WERI-Rb-1 (cell line): ENCODE measurements at regions not wholly inside any gene's neighbourhood (a gene's known extent, or its start where the extent isn't known, plus 50 kb on each side); places are given as distances from the start of the nearest gene placed in this dataset.
"Not testable (repeated sequence)": the region's sequence is repeated elsewhere in the genome, so short reads cannot be mapped to it uniquely, and the experiment has no call there.

Experiments
- DNase-seq: peaks from one replicate; pipeline ENCODE4 v3.0.0-alpha.2; 2020
- H3K27ac ChIP-seq: fragments of 250-450 bp; sonication (Bioruptor Pico); 2 replicates; pipeline ENCODE4 v1.5.1; 2020; ENCODE audit warnings: mild to moderate bottlenecking, moderate library complexity
- H3K27me3 ChIP-seq: fragments of 250-450 bp; sonication (Bioruptor Pico); 2 replicates; pipeline ENCODE4 v1.5.1; 2021; ENCODE audit warnings: mild to moderate bottlenecking, low read depth, moderate library complexity; ENCODE audit not compliant: insufficient read depth, severe bottlenecking
- H3K36me3 ChIP-seq: fragments of 250-450 bp; sonication (Bioruptor Pico); 2 replicates; pipeline ENCODE4 v1.5.1; 2020; ENCODE audit warnings: mild to moderate bottlenecking, moderate library complexity
- H3K4me3 ChIP-seq: 2 replicates; pipeline ENCODE4 v1.5.1; 2011; ENCODE audit warnings: low read depth, mild to moderate bottlenecking, control low read depth, low read length
- H3K9me3 ChIP-seq: fragments of 250-450 bp; sonication (Bioruptor Pico); 2 replicates; pipeline ENCODE4 v1.5.1; 2021; ENCODE audit warnings: mild to moderate bottlenecking, moderate library complexity; ENCODE audit not compliant: severe bottlenecking
- CTCF ChIP-seq: IDR thresholded peaks from 2 replicates; pipeline ENCODE4 v1.5.1; 2011; ENCODE audit warnings: low read depth, mild to moderate bottlenecking, control low read depth, inconsistent platforms, low read length

GRCh38 chr1:60878323-60878722, 204.0 kb upstream of the NFIA start:
- Histone ChIP-seq H3K27me3 (no peaks in the 10 kb centered on the region), H3K36me3 (no peaks in the 10 kb centered on the region), H3K4me3 (no peak overlapping the region), H3K27ac (no peak overlapping the region), H3K9me3 (no peaks in the 10 kb centered on the region)
- DNase-seq, result no peak
- TF ChIP-seq CTCF, result no peak

GRCh38 chr1:60877376-60877775, 205.0 kb upstream of the NFIA start:
- no peak overlapping the region for H3K4me3 ChIP-seq
- H3K27me3 ChIP-seq, result no peaks in the 10 kb centered on the region
- no peak overlapping the region for H3K27ac ChIP-seq
- no peaks in the 10 kb centered on the region for H3K9me3 ChIP-seq
- no peak for DNase-seq
- no peaks in the 10 kb centered on the region for H3K36me3 ChIP-seq
- no peak for TF ChIP-seq CTCF

GRCh38 chr1:60876952-60877351, 205.4 kb upstream of the NFIA start:
- no peak for TF ChIP-seq CTCF

GRCh38 chr1:60875138-60875537, 207.2 kb upstream of the NFIA start:
- no peak overlapping the region for H3K4me3 ChIP-seq
- no peak for TF ChIP-seq CTCF
- H3K27me3 ChIP-seq, result no peaks in the 10 kb centered on the region
- no peaks in the 10 kb centered on the region for H3K9me3 ChIP-seq
- no peak for DNase-seq
- no peaks in the 10 kb centered on the region for H3K36me3 ChIP-seq
- H3K27ac ChIP-seq, result no peak overlapping the region

More at GRCh38 chr1:60876952-60877351, 205.4 kb upstream of the NFIA start:
- no peak for DNase-seq
- no peaks in the 10 kb centered on the region for H3K9me3 ChIP-seq
- H3K36me3 ChIP-seq, result no peaks in the 10 kb centered on the region
- no peak overlapping the region for H3K4me3 ChIP-seq
- no peaks in the 10 kb centered on the region for H3K27me3 ChIP-seq
- no peak overlapping the region for H3K27ac ChIP-seq

GRCh38 chr1:60874718-60875117, 207.6 kb upstream of the NFIA start:
- no peaks in the 10 kb centered on the region for H3K9me3 ChIP-seq
- no peaks in the 10 kb centered on the region for H3K27me3 ChIP-seq
- no peak for TF ChIP-seq CTCF
- no peak overlapping the region for H3K27ac ChIP-seq
- no peaks in the 10 kb centered on the region for H3K36me3 ChIP-seq
- no peak for DNase-seq
- no peak overlapping the region for H3K4me3 ChIP-seq

GRCh38 chr1:60873396-60873795, 209.0 kb upstream of the NFIA start:
- not testable (repeated sequence) for H3K4me3 ChIP-seq, DNase-seq, H3K36me3 ChIP-seq, H3K9me3 ChIP-seq, H3K27me3 ChIP-seq, H3K27ac ChIP-seq
